B cell (primary cell): ENCODE measurements at regions not wholly inside any gene's neighbourhood (a gene's known extent, or its start where the extent isn't known, plus 50 kb on each side); places are given as distances from the start of the nearest gene placed in this dataset.

Source experiments
- ATAC-seq: fragments of 200-7000 bp; cut with Tn5 transposase; one replicate; pipeline ENCODE4 v1.10.0; 2021; ENCODE audit warnings: low read depth, mild to moderate bottlenecking, moderate number of reproducible peaks, moderate library complexity
- CTCF ChIA-PET: fragments of 350-600 bp; sonication (Branson Sonifier 250); formaldehyde crosslinking; loops from one replicate; lab custom pipeline; 2021; ENCODE audit warnings: antibody characterized with exemption, inconsistent platforms; lab: Charles Lee
- POLR2A ChIA-PET: fragments of 350-600 bp; sonication (Branson Sonifier 250); formaldehyde crosslinking; loops from one replicate; lab custom pipeline; 2021; ENCODE audit warnings: antibody characterized with exemption; lab: Charles Lee
- DNase-seq: peaks from one replicate; pipeline ENCODE4 v3.0.0; 2013
- H2AFZ ChIP-seq: 2 replicates; pipeline ENCODE4 v1.6.1; 2012; ENCODE audit warnings: mild to moderate bottlenecking, low read depth, low read length; ENCODE audit not compliant: insufficient read depth, poor library complexity, severe bottlenecking
- H3K27ac ChIP-seq, 2 donors: 1 replicate in 1 of 2; 2 replicates in 1 of 2; pipeline ENCODE4 v1.5.1; 2012 to 2013; ENCODE audit warnings: low read length in 2 of 2, mild to moderate bottlenecking in 2 of 2, moderate library complexity in 1 of 2
- H3K27me3 ChIP-seq, 4 experiments: fragments of 200-600 bp in 1 of 4; sonication (generic) in 1 of 4; replicated peaks in 1 of 4; 1 replicate in 2 of 4; 2 replicates in 2 of 4; pipeline versions ENCODE4 v1.6.1 to v1.7.0; 2013 to 2016; ENCODE audit warnings: low read length in 3 of 4, mild to moderate bottlenecking in 2 of 4, mixed read lengths in 1 of 4, moderate library complexity in 1 of 4; ENCODE audit not compliant: insufficient read depth in 4 of 4, control insufficient read depth in 3 of 4; ENCODE audit errors: control extremely low read depth in 1 of 4
- H3K36me3 ChIP-seq, 2 experiments: replicated peaks in 1 of 2; 1 replicate in 1 of 2; 2 replicates in 1 of 2; pipeline versions ENCODE4 v1.6.1 to v1.7.1; 2013; ENCODE audit warnings: low read length in 1 of 2; ENCODE audit not compliant: insufficient read depth in 2 of 2, control insufficient read depth in 1 of 2; ENCODE audit errors: control extremely low read depth in 1 of 2, extremely low read depth in 1 of 2
- H3K4me1 ChIP-seq, 2 donors: fragments of 200-600 bp in 1 of 2; sonication (generic) in 1 of 2; 1 replicate in 1 of 2; 2 replicates in 1 of 2; pipeline versions ENCODE4 v1.5.1 to v1.6.1; 2013 to 2017; ENCODE audit warnings: low read length in 2 of 2; ENCODE audit not compliant: control insufficient read depth in 2 of 2, insufficient read depth in 2 of 2
- H3K4me2 ChIP-seq: replicated peaks from 2 replicates; pipeline ENCODE3; 2012; ENCODE audit warnings: mild to moderate bottlenecking, low read depth, low read length; ENCODE audit not compliant: poor library complexity, severe bottlenecking
- H3K4me3 ChIP-seq, 5 experiments: fragments of 200-600 bp in 1 of 5; sonication (generic) in 1 of 5; 1 replicate in 3 of 5; 2 replicates in 2 of 5; pipeline versions ENCODE4 v1.5.1 to v1.7.0; 2011 to 2016; ENCODE audit warnings: low read length in 4 of 5, mild to moderate bottlenecking in 4 of 5, low read depth in 2 of 5, control low read depth in 1 of 5, moderate library complexity in 1 of 5; ENCODE audit not compliant: insufficient read depth in 1 of 5; ENCODE audit errors: control extremely low read depth in 1 of 5, extremely low read depth in 1 of 5
- H3K79me2 ChIP-seq: fragments of 200-600 bp; sonication (generic); one replicate; pipeline ENCODE4 v1.6.0; 2016; ENCODE audit warnings: low read length; ENCODE audit not compliant: control insufficient read depth, insufficient read depth
- H3K9ac ChIP-seq: fragments of 200-600 bp; sonication (generic); 2 replicates; pipeline ENCODE4 v1.6.1; 2017; ENCODE audit warnings: mild to moderate bottlenecking, low read length, moderate library complexity
- H3K9me3 ChIP-seq, 3 donors: one replicate each; pipeline versions ENCODE4 v1.6.1 to v1.7.1; 2013; ENCODE audit warnings: low read length in 2 of 3; ENCODE audit not compliant: control insufficient read depth in 2 of 3, insufficient read depth in 1 of 3; ENCODE audit errors: control extremely low read depth in 1 of 3
- H4K20me1 ChIP-seq: 2 replicates; pipeline ENCODE4 v1.6.0; 2012; ENCODE audit warnings: mild to moderate bottlenecking, low read length; ENCODE audit not compliant: insufficient read depth, control insufficient read depth, poor library complexity, severe bottlenecking
- H3K27ac Mint-ChIP-seq: one replicate; pipeline ENCODE4 v1.8.0; 2021; ENCODE audit warnings: mixed read lengths
- H3K27me3 Mint-ChIP-seq: one replicate; pipeline ENCODE4 v1.8.0; 2021; ENCODE audit warnings: mixed read lengths
- H3K4me1 Mint-ChIP-seq: one replicate; pipeline ENCODE4 v1.8.0; 2021; ENCODE audit warnings: mixed read lengths
- H3K4me3 Mint-ChIP-seq: one replicate; pipeline ENCODE4 v1.8.0; 2021; ENCODE audit warnings: mixed read lengths
- H3K9me3 Mint-ChIP-seq: one replicate; pipeline ENCODE4 v1.8.0; 2022; ENCODE audit warnings: mixed read lengths; ENCODE audit not compliant: insufficient read depth
- EZH2 ChIP-seq: IDR thresholded peaks from 2 replicates; pipeline ENCODE4 v1.6.1; 2012; ENCODE audit warnings: borderline replicate concordance, low read depth, mild to moderate bottlenecking, moderate library complexity, low read length; ENCODE audit not compliant: insufficient read depth, poor library complexity, severe bottlenecking
- WGBS: methylation state at CpG from one replicate; pipeline ENCODE4 v1.1.5; 2013; ENCODE audit warnings: missing lambda C conversion rate; ENCODE audit not compliant: insufficient coverage; 5-methylcytosine and 5-hydroxymethylcytosine counted together
- intact Hi-C: fragments of 100-400 bp; cut with micrococcal nuclease; formaldehyde crosslinking; loops from one replicate; pipeline ENCODE4 v1.10.0; 2022
- TF ChIP-seq, protein P1 (sequence below): fragments of 200-600 bp; IDR thresholded peaks from one replicate; pipeline ENCODE4 v1.8.0; 2022; ENCODE audit warnings: antibody characterized with exemption, mild to moderate bottlenecking

- ChIA-PET CTCF (interaction anchor here (1.1 to 1.2 kb wide), 2 partner anchors 159 to 460 kb away, joined by 3 read pairs; no protein-coding TSS in a partner anchor), POLR2A (no interaction called here)
- Mint-ChIP-seq H3K27me3 (no peaks in the 10 kb centered on the region), H3K27ac (peak overlapping the region; percentile 57), H3K4me3 (peak overlapping the region; percentile 61), H3K9me3 (peaks cover 4% of the 10 kb centered on the region), H3K4me1 (peaks cover 22% of the 10 kb centered on the region)
- Histone ChIP-seq H3K4me3 (no peak overlapping the region), H3K9ac (peak overlapping the region; percentile 19), H3K4me2 (peak overlapping the region; percentile 60), H3K27me3 (no peaks in the 10 kb centered on the region), H2AFZ (no peak overlapping the region), H3K27ac (no peak overlapping the region), H3K9me3 (peaks cover 0 to 12% (median 8%) of the 10 kb centered on the region in 3 donors), H3K36me3 (no peaks in the 10 kb centered on the region), H3K4me1 (peaks cover 20 to 23% of the 10 kb centered on the region in 2 donors), H4K20me1 (no peaks in the 10 kb centered on the region), H3K79me2 (no peaks in the 10 kb centered on the region)
- 76% methylated on average over 2 of the region's 3 CpGs for WGBS
- TF ChIP-seq, protein P1, sequence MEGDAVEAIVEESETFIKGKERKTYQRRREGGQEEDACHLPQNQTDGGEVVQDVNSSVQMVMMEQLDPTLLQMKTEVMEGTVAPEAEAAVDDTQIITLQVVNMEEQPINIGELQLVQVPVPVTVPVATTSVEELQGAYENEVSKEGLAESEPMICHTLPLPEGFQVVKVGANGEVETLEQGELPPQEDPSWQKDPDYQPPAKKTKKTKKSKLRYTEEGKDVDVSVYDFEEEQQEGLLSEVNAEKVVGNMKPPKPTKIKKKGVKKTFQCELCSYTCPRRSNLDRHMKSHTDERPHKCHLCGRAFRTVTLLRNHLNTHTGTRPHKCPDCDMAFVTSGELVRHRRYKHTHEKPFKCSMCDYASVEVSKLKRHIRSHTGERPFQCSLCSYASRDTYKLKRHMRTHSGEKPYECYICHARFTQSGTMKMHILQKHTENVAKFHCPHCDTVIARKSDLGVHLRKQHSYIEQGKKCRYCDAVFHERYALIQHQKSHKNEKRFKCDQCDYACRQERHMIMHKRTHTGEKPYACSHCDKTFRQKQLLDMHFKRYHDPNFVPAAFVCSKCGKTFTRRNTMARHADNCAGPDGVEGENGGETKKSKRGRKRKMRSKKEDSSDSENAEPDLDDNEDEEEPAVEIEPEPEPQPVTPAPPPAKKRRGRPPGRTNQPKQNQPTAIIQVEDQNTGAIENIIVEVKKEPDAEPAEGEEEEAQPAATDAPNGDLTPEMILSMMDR, result no peak
- TF ChIP-seq EZH2, result no peak
- no peak for ATAC-seq
- peak; percentile 10 for DNase-seq
- intact Hi-C loops, result no loop called here
Observed at GRCh38 chr13:40102360-40102727, 446.9 kb downstream of the COG6 start.

DNA sequence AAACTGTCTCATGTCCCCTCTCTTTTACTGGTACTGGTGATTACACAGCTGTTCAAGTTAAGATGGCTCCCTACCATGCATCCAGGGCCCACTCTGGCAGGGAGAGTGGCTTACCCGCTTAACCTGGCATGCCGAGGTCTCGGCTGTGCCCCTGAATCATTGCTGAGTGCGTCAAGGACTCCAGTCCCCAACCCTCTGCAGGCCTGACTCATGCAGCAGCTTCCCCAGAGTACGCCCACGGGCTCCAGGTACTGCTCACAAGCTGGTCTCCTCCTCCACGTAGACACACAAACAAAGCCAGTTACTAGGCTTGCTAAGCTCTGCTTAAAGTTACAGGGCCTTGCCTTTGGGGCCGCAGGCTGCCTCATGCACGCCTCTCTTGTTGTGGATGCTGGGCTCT lies 447.4 kb downstream of the COG6 start:
- WGBS, result 84% methylated on average over 7 of the region's 9 CpGs
- intact Hi-C loops, result no loop called here
- Histone ChIP-seq H3K4me2 (no peak overlapping the region), H3K9ac (no peak overlapping the region), H3K9me3 (peaks cover 0 to 12% (median 8%) of the 10 kb centered on the region in 3 donors), H3K79me2 (no peaks in the 10 kb centered on the region), H3K27ac (no peak overlapping the region), H3K4me3 (no peak overlapping the region), H3K36me3 (no peaks in the 10 kb centered on the region), H3K4me1 (peaks cover 20 to 23% of the 10 kb centered on the region in 2 donors), H4K20me1 (no peaks in the 10 kb centered on the region), H2AFZ (no peak overlapping the region), H3K27me3 (no peaks in the 10 kb centered on the region)
- ChIA-PET CTCF (interaction anchor here (1.2 kb wide), 1 partner anchor 460 kb away, joined by 3 read pairs; no protein-coding TSS in a partner anchor), POLR2A (no interaction called here)
- peak overlapping the region; percentile 21 for H3K4me3 Mint-ChIP-seq
- TF ChIP-seq, protein P1, result no peak
- TF ChIP-seq EZH2, result no peak
- H3K9me3 Mint-ChIP-seq, result peaks cover 4% of the 10 kb centered on the region
- ATAC-seq (peak; percentile 38), DNase-seq (no peak)
- peak overlapping the region; percentile 60 for H3K27ac Mint-ChIP-seq
- peaks cover 22% of the 10 kb centered on the region for H3K4me1 Mint-ChIP-seq
- H3K27me3 Mint-ChIP-seq, result no peaks in the 10 kb centered on the region
